WI38 (cell line): ENCODE measurements at regions not wholly inside any gene's neighbourhood (a gene's known extent, or its start where the extent isn't known, plus 50 kb on each side); places are given as distances from the start of the nearest gene placed in this dataset.

ENCODE experiments used
- H3K4me3 ChIP-seq: 2 replicates; pipeline ENCODE4 v1.5.1; 2011; ENCODE audit warnings: low read depth, mild to moderate bottlenecking, control low read depth, low read length
- TF ChIP-seq, protein P1 (sequence below): IDR thresholded peaks from 2 replicates; pipeline ENCODE4 v1.5.1; 2012; ENCODE audit warnings: low read depth, mild to moderate bottlenecking, control low read depth, low read length

DNA sequence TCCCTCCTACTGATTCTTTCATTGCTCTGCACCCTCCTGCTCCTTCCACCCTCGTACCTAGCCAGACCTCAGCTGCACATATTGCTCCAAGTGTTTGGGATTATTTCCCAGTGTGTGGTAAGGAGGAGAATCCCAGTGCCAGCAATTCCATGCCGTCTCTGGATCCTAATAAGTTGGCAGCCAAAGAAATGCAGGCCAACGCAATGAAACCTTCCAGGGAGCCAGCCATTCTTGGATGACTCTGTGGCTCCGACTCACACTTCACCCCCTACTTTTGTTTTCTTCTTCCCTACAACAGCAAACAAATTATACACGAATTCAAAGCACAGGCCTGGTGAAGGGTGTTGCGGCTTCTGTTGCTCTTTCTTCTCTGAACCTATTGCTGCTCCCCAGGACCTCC, 82.5 kb upstream of the SLC1A3 start:
- TF ChIP-seq, protein P1, sequence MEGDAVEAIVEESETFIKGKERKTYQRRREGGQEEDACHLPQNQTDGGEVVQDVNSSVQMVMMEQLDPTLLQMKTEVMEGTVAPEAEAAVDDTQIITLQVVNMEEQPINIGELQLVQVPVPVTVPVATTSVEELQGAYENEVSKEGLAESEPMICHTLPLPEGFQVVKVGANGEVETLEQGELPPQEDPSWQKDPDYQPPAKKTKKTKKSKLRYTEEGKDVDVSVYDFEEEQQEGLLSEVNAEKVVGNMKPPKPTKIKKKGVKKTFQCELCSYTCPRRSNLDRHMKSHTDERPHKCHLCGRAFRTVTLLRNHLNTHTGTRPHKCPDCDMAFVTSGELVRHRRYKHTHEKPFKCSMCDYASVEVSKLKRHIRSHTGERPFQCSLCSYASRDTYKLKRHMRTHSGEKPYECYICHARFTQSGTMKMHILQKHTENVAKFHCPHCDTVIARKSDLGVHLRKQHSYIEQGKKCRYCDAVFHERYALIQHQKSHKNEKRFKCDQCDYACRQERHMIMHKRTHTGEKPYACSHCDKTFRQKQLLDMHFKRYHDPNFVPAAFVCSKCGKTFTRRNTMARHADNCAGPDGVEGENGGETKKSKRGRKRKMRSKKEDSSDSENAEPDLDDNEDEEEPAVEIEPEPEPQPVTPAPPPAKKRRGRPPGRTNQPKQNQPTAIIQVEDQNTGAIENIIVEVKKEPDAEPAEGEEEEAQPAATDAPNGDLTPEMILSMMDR = no peak
- H3K4me3 ChIP-seq = no peak overlapping the region

DNA sequence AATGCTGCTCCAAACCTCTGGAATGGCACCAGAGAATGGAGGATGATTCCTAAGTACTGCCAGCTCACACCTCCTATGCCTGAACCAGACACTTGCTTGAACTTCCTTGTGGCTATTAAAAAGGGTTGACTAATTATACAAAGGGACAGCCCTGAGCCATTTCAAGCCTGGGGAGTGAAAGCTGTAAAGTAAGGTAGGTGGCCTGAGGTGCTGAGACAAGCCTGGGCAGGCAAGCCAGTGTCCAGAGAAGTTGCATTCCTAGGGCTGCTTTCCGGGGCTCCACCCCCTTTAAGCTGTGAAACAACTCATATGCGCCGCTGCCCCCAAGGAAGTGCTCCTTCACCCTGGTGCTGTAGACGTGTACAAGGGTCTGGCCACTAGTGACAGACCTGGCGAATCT, 79.9 kb upstream of the SLC1A3 start:
- TF ChIP-seq, protein P1 = no peak

DNA sequence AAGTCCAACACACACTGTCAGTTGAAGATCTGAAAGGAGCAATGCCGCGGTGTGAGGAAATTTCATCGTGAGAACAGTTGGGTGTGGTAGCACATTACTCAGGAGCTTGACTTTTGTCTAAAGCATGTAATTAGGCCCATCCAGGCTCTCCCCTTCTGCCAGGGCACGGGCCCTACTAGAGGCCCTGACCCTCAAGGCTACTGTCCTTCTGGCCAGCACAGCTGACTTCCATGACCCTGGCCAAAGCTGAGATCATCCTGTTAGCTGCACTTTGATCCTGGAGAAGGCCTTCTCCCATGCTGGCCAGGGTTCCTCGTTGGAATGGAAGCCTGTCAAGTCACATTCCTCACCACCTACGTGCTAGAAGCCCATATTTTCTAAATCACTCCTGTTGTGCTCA, 77.8 kb upstream of the SLC1A3 start:
- TF ChIP-seq, protein P1 = no peak
- H3K4me3 ChIP-seq = no peak overlapping the region

More for the DNA sequence above, 79.9 kb upstream of the SLC1A3 start:
- no peak overlapping the region for H3K4me3 ChIP-seq

DNA sequence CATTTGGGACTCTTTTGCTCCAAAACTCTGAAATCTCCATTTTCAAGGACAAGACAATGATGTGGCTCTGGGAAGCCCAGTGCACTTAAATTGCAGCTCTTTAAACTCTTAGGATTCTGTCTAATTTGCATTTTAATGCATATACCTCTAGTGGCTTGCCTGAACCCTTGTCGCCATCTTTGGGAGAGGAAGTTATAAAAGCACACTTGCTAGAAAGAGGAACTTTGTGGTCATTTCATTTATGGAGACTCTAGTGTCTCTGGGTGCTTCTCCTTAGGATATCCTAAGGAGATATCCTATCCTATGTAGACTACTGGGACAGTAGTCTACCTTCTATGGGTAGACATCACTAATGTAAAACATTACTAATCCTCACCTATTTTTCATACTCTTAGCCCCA, 77.3 kb upstream of the SLC1A3 start:
- no peak overlapping the region for H3K4me3 ChIP-seq
- TF ChIP-seq, protein P1 = no peak

DNA sequence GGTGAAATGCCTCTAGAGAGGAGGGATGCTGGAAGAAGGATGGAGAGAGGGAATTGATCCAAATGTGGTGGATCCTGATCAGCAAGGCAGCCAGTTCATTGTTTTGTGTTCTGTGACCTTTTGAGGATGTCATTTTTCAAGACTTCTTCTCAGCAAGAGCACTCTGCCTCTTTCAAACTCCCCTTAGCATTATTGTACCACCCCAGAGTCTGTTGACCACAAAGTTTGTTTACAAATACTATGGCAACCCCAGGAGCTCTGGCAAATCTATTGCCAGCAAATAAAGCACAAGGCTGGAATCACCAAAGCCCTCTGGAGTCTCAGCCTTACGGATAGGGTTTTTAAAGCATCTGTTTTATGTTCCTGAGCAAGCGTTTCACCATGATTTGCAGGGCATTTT, 76.2 kb upstream of the SLC1A3 start:
- no peak overlapping the region for H3K4me3 ChIP-seq
- TF ChIP-seq, protein P1 = no peak

DNA sequence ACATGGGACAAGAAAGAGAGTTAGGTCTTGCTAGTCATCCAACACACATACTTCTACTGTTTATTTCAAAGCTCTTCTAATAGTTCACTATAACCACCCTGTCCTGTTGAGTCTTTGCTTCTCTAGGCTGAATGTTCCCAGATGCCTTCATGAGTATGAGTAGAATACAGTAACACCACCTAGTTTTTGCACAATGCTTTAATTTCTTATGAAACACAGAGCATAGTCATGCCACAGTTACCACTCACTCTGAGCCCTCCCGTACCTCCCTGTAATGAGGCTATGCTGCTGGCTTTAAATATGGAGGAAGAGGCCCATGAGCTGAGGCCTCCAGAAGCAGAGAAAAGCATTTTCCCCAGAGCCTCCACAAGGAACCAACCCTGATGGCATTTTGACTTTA, 75.0 kb upstream of the SLC1A3 start:
- TF ChIP-seq, protein P1 = no peak
- H3K4me3 ChIP-seq = no peak overlapping the region

DNA sequence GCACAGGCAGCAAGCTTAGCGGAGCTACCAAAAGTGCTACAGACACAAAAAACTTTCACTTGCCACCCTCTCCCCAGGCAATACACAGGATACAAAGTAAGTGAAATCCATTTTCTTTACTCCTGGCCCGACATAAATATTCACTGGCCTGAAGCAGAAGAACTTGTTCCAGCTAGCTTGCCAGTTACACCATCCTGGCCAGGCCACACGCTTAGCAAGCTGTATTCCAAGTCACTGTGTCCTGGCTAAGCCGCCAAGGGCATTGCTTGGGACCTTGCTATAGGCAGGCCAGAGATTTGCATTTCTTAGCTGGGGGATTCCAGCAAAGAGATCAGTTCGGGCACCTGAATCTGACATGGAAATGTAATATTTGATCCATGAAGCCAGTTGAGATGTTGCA, 71.0 kb upstream of the SLC1A3 start:
- TF ChIP-seq, protein P1 = no peak

More for the DNA sequence above, 71.0 kb upstream of the SLC1A3 start:
- no peak overlapping the region for H3K4me3 ChIP-seq
